DOHH2 (cell line): ENCODE measurements at regions not wholly inside any gene's neighbourhood (a gene's known extent, or its start where the extent isn't known, plus 50 kb on each side); places are given as distances from the start of the nearest gene placed in this dataset.

Experiments used
- EZH2phosphoT487 ChIP-seq: fragments of 200-600 bp; sonication (generic); IDR thresholded peaks from 2 replicates; pipeline ENCODE4 v1.6.1; 2017; ENCODE audit warnings: borderline replicate concordance, mild to moderate bottlenecking, antibody characterized with exemption, low read length, moderate library complexity, mixed read lengths
- TF ChIP-seq, protein P1 (sequence below): fragments of 200-600 bp; sonication (generic); IDR thresholded peaks from one replicate; pipeline ENCODE4 v1.5.1; 2014; ENCODE audit warnings: antibody characterized with exemption, mild to moderate bottlenecking, low read depth, low read length; ENCODE audit not compliant: poor library complexity, severe bottlenecking

DNA sequence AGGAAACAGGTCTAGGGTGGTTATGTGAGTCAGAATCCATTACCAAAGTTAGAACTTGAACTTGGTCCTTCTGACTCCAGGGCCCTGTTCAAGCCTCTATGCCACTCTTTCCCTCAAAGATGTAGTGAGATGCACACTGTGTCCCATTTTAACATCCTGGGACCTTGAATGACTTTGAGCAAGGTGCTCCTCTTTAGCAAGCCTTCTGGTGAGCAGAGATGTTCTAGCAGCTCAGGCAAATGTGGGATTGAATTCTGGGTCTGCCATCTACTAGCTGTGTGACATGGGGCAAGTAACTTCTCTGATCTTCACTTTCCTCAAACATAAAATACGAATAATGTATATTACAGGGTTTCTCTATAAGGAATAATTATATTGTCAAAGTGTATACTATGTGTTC lies 294.0 kb upstream of the CXCR4 start:
- no peak for TF ChIP-seq EZH2phosphoT487
- TF ChIP-seq, protein P1, sequence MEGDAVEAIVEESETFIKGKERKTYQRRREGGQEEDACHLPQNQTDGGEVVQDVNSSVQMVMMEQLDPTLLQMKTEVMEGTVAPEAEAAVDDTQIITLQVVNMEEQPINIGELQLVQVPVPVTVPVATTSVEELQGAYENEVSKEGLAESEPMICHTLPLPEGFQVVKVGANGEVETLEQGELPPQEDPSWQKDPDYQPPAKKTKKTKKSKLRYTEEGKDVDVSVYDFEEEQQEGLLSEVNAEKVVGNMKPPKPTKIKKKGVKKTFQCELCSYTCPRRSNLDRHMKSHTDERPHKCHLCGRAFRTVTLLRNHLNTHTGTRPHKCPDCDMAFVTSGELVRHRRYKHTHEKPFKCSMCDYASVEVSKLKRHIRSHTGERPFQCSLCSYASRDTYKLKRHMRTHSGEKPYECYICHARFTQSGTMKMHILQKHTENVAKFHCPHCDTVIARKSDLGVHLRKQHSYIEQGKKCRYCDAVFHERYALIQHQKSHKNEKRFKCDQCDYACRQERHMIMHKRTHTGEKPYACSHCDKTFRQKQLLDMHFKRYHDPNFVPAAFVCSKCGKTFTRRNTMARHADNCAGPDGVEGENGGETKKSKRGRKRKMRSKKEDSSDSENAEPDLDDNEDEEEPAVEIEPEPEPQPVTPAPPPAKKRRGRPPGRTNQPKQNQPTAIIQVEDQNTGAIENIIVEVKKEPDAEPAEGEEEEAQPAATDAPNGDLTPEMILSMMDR = no peak
